ENCODE measurements at regions not wholly inside any gene's neighbourhood (a gene's known extent, or its start where the extent isn't known, plus 50 kb on each side); places are given as distances from the start of the nearest gene placed in this dataset.
"Not testable (repeated sequence)": the region's sequence is repeated elsewhere in the genome, so short reads cannot be mapped to it uniquely, and the experiment has no call there.

DNA sequence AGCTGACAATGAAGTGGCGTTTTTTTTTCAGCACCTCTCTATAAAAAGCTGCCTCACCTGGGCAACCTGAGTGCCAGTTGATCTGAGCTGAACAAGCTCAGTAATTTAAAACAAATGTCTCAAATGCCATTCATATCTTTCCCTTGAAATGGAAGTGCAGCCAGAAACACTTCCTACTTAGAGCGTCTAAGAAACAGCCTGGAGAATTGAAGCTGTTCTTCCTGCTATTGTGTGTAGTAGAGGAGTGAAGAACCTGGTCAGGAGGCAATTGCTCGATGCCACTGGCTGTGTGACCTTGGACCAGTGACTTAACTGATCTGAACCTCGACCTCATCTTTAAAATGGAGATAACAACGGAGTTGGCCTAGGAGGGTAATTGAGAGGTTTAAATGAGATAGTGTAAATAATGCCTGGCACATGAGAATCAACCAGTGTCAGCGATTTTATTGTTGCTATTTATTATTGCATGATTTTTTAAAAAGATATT, 95.4 kb upstream of the FOXQ1 start:
- Histone ChIP-seq H3K9me3 (no peaks in the 10 kb centered on the region), H3K4me3 (no peak overlapping the region), H3K27ac (no peak overlapping the region), H3K27me3 (no peaks in the 10 kb centered on the region), H3K36me3 (ENCODE audit: low read depth, missing control alignments) (no peaks in the 10 kb centered on the region), H3K4me1 (no peaks in the 10 kb centered on the region)
- WGBS, 2 donors, result 56 to 58% methylated on average over 6 of the region's 6 CpGs
- intact Hi-C loops (cut with DNase I; ENCODE audit: low total_unique reads), result no loop called here
- DNase-seq, result no peak
- TF ChIP-seq POLR2A (IDR thresholded peaks at IDR 0.05), result no peak
- TF ChIP-seq, protein P1, sequence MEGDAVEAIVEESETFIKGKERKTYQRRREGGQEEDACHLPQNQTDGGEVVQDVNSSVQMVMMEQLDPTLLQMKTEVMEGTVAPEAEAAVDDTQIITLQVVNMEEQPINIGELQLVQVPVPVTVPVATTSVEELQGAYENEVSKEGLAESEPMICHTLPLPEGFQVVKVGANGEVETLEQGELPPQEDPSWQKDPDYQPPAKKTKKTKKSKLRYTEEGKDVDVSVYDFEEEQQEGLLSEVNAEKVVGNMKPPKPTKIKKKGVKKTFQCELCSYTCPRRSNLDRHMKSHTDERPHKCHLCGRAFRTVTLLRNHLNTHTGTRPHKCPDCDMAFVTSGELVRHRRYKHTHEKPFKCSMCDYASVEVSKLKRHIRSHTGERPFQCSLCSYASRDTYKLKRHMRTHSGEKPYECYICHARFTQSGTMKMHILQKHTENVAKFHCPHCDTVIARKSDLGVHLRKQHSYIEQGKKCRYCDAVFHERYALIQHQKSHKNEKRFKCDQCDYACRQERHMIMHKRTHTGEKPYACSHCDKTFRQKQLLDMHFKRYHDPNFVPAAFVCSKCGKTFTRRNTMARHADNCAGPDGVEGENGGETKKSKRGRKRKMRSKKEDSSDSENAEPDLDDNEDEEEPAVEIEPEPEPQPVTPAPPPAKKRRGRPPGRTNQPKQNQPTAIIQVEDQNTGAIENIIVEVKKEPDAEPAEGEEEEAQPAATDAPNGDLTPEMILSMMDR (IDR thresholded peaks at IDR 0.05), result no peak

DNA sequence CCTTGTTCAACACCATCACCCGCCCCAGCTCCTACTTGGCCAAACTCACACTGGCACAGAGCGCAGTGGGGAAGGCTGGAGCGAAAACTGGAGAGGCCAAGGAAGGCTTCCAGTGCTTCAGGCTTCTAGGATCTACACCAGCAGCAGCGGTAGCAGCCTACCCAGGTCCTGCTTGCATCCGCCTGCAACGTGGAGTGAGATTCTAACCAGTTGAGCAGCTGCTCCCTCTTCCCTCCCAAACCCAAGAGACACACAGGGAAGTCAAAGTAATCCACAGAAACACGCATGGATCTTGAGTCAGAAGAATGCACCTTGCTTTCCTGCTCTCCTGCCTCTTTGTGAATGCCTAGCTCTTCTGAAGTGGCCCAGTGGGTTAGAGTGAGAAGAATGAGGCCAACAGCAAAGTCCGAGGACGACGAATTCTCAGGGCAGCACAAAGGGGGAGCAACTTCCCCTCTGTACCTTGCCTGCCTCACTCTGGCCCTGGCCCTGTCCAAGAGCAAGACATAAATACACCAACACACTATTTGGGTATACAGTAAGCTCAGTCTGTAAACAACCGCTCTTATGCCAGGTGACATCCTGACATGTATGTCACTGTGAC, 95.9 kb upstream of the FOXQ1 start:
- Histone ChIP-seq H3K4me1 (no peaks in the 10 kb centered on the region), H3K9me3 (no peaks in the 10 kb centered on the region), H3K4me3 (no peak overlapping the region), H3K27ac (no peak overlapping the region), H3K36me3 (ENCODE audit: low read depth, missing control alignments) (no peaks in the 10 kb centered on the region), H3K27me3 (no peaks in the 10 kb centered on the region)
- TF ChIP-seq, protein P1 (IDR thresholded peaks at IDR 0.05), result no peak
- no peak for TF ChIP-seq POLR2A (IDR thresholded peaks at IDR 0.05)
- WGBS, 2 donors, result 79 to 82% methylated on average over 11 of the region's 11 CpGs
- intact Hi-C loops (cut with DNase I; ENCODE audit: low total_unique reads), result no loop called here
- DNase-seq, result no peak

DNA sequence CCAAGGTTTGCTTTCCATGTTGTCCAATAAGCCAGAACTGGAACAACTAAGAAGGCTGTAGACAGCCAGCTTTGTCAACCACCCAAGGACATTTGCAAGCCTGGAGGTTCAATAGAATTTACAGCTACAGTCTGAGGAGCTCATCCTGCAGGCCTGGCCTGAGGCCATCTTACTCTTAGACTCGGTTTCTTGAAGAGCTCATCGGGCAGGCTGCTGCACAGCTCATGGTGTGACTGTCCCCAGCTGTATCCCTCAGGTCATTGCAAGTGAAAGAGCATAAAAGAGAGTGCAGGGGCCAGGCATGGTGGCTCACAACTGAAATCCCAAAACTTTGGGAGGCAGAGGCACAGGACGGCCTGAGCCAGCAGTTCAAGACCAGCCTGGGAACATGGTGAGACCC, 96.9 kb upstream of the FOXQ1 start:
- H3K27me3 ChIP-seq, result no peaks in the 10 kb centered on the region
- DNase-seq, result peak; percentile 22
- H3K4me3 ChIP-seq, result no peak overlapping the region
- H3K27ac ChIP-seq, result no peak overlapping the region
- TF ChIP-seq POLR2A (IDR thresholded peaks at IDR 0.05), result no peak
- TF ChIP-seq, protein P1 (IDR thresholded peaks at IDR 0.05), result no peak
- H3K36me3 ChIP-seq (ENCODE audit: low read depth, missing control alignments), result no peaks in the 10 kb centered on the region
- intact Hi-C loops (cut with DNase I; ENCODE audit: low total_unique reads), result no loop called here
- no peaks in the 10 kb centered on the region for H3K4me1 ChIP-seq
- 63 to 71% methylated on average over 3 of the region's 3 CpGs for WGBS, 2 donors
- H3K9me3 ChIP-seq, result no peaks in the 10 kb centered on the region

DNA sequence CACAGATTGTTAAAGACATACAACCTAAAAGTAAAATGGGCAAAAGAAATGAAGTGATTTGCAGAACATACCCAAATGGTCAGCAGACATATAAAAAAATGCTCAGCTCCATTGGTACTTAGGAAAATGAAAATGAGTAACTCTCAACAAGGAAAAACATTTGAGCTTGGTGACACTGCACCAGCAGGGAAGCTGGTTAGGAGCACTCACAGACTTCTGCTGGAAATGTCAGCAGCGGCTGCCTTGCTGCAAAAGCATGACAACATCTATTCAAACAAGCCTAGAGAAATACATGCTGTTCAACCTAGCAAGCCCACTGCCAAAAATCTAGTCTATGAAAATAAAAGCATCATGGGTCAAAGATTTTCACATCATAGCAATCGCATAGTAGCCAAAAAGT, 99.0 kb upstream of the FOXQ1 start:
- no peaks in the 10 kb centered on the region for H3K9me3 ChIP-seq
- no peak overlapping the region for H3K27ac ChIP-seq
- DNase-seq, result no peak
- intact Hi-C loops (cut with DNase I; ENCODE audit: low total_unique reads), result no loop called here
- TF ChIP-seq, protein P1 (IDR thresholded peaks at IDR 0.05), result no peak
- no peak for TF ChIP-seq POLR2A (IDR thresholded peaks at IDR 0.05)
- H3K4me3 ChIP-seq, result no peak overlapping the region
- no peaks in the 10 kb centered on the region for H3K36me3 ChIP-seq (ENCODE audit: low read depth, missing control alignments)
- WGBS, 2 donors, result 33 to 60% methylated on average over 2 of the region's 2 CpGs
- no peaks in the 10 kb centered on the region for H3K27me3 ChIP-seq
- no peaks in the 10 kb centered on the region for H3K4me1 ChIP-seq

DNA sequence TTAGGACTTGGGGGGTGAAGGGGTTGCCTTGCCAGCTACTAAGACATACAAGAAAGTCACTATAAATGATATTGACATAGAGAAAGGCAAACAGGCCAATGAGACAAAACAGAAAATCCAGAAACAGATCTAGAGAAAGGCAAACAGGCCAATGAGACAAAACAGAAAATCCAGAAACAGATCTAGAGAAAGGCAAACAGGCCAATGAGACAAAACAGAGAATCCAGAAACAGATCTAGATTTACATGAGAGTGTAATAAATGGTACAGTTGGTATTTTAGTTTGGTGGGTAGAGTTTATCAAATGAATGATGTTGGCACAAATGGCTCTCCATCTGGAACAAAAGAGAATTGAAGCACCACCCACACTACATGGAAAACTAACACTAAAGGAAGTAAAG, 99.8 kb upstream of the FOXQ1 start:
- H3K36me3 ChIP-seq (ENCODE audit: low read depth, missing control alignments); H3K9me3 ChIP-seq; intact Hi-C loops (cut with DNase I; ENCODE audit: low total_unique reads); DNase-seq; H3K4me3 ChIP-seq; H3K27ac ChIP-seq; H3K4me1 ChIP-seq; H3K27me3 ChIP-seq: not testable (repeated sequence)

DNA sequence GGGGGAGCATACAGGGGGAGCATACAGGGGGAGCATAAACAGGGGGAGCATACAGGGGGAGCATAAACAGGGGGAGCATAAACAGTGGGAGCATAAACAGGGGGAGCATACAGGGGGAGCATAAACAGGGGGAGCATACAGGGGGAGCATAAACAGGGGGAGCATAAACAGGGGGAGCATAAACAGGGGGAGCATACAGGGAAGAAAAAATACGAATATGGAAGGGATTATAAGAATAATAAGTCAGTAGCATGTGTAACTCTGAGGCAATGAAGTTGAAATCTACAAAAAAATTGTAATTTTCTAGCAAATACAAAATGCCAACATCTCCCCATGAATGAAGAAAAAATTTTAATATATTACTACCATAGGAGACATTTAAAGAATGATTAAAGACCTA, 101.3 kb upstream of the FOXQ1 start:
- H3K27me3 ChIP-seq; H3K27ac ChIP-seq; DNase-seq; H3K9me3 ChIP-seq; H3K4me3 ChIP-seq; intact Hi-C loops (cut with DNase I; ENCODE audit: low total_unique reads); H3K4me1 ChIP-seq; H3K36me3 ChIP-seq (ENCODE audit: low read depth, missing control alignments): not testable (repeated sequence)
- 74 to 86% methylated on average over 1 of the region's 1 CpG for WGBS, 2 donors

Measured in testis (tissue), 2 donors.